OCI-LY3 (cell line): ENCODE measurements at regions not wholly inside any gene's neighbourhood (a gene's known extent, or its start where the extent isn't known, plus 50 kb on each side); places are given as distances from the start of the nearest gene placed in this dataset.

ENCODE experiments used
- H2AFZ ChIP-seq: fragments of 200-600, 300-600 bp; shearing (Covaris generic); 2 replicates; pipeline ENCODE4 v1.6.0; 2014; ENCODE audit warnings: antibody characterized with exemption, low read depth, low read length
- H3K27ac ChIP-seq: fragments of 200-600, 300-600 bp; sonication (generic); 2 replicates; pipeline ENCODE4 v1.5.1; 2014; ENCODE audit warnings: mild to moderate bottlenecking, low read length, moderate library complexity, mixed read lengths
- H3K27me3 ChIP-seq: fragments of 200-600, 300-600 bp; sonication (generic); 2 replicates; pipeline ENCODE4 v1.6.1; 2014; ENCODE audit warnings: low read depth, low read length, mixed read lengths
- H3K36me3 ChIP-seq: fragments of 200-600, 300-600 bp; sonication (generic); replicated peaks from 2 replicates; pipeline ENCODE3; 2014; ENCODE audit warnings: low read depth, low read length, mixed read lengths
- H3K4me1 ChIP-seq: fragments of 300-600, 200-600 bp; sonication (generic); 2 replicates; pipeline ENCODE4 v1.6.1; 2014; ENCODE audit warnings: low read length, mixed read lengths
- H3K4me2 ChIP-seq: fragments of 200-600, 300-600 bp; sonication (generic); 2 replicates; pipeline ENCODE4 v1.6.1; 2014; ENCODE audit warnings: low read length, mixed read lengths
- H3K4me3 ChIP-seq: fragments of 300-600, 200-600 bp; sonication (generic); 2 replicates; pipeline ENCODE4 v1.5.1; 2014; ENCODE audit warnings: antibody characterized with exemption, mild to moderate bottlenecking, low read length, moderate library complexity
- H3K79me2 ChIP-seq: fragments of 300-600, 200-600 bp; shearing (Covaris generic); 2 replicates; pipeline ENCODE4 v1.6.1; 2014; ENCODE audit warnings: mild to moderate bottlenecking, low read length, mixed read lengths
- H3K9ac ChIP-seq: fragments of 300-600, 200-600 bp; shearing (Covaris generic); 2 replicates; pipeline ENCODE4 v1.6.0; 2014; ENCODE audit warnings: mild to moderate bottlenecking, low read length, moderate library complexity
- H3K9me3 ChIP-seq: fragments of 200-600, 300-600 bp; shearing (Covaris generic); 2 replicates; pipeline ENCODE4 v1.6.1; 2014; ENCODE audit warnings: low read length, mixed read lengths; ENCODE audit not compliant: insufficient read depth
- H4K20me1 ChIP-seq: fragments of 200-600, 300-600 bp; sonication (generic); 2 replicates; pipeline ENCODE4 v1.6.1; 2016; ENCODE audit warnings: low read length, mixed read lengths; ENCODE audit not compliant: insufficient read depth
- CTCF ChIP-seq: fragments of 200-600, 300-600 bp; sonication (generic); IDR thresholded peaks from 2 replicates; pipeline ENCODE4 v1.5.1; 2014; ENCODE audit warnings: antibody characterized with exemption, low read length, low read depth
- EZH2phosphoT487 ChIP-seq: fragments of 200-600 bp; shearing (Covaris generic); IDR thresholded peaks from 2 replicates; pipeline ENCODE4 v1.6.1; 2018; ENCODE audit warnings: antibody characterized with exemption, mixed run types, low read depth

GRCh38 chr1:184276416-184276815 lies 110.4 kb upstream of the C1orf21 start:
- peaks cover 7% of the 10 kb centered on the region; the same call in 1 of the 2 replicates for H3K27me3 ChIP-seq
- no peak for TF ChIP-seq EZH2phosphoT487
- no peak for TF ChIP-seq CTCF

GRCh38 chr1:184279911-184280458 lies 106.8 kb upstream of the C1orf21 start:
- no peaks in the 10 kb centered on the region for H3K9me3 ChIP-seq
- no peak for TF ChIP-seq EZH2phosphoT487
- TF ChIP-seq CTCF: no peak
- no peak overlapping the region for H3K9ac ChIP-seq
- no peaks in the 10 kb centered on the region for H3K27me3 ChIP-seq
- no peaks in the 10 kb centered on the region for H3K4me1 ChIP-seq
- no peaks in the 10 kb centered on the region for H3K36me3 ChIP-seq
- no peak overlapping the region for H3K4me2 ChIP-seq
- H3K4me3 ChIP-seq: no peak overlapping the region
- no peak overlapping the region for H3K27ac ChIP-seq
- no peaks in the 10 kb centered on the region for H3K79me2 ChIP-seq
- H4K20me1 ChIP-seq: no peaks in the 10 kb centered on the region
- H2AFZ ChIP-seq: no peak overlapping the region

More at GRCh38 chr1:184276416-184276815, 110.4 kb upstream of the C1orf21 start:
- Histone ChIP-seq H3K79me2 (no peaks in the 10 kb centered on the region), H3K9me3 (no peaks in the 10 kb centered on the region), H3K4me2 (no peak overlapping the region), H3K9ac (no peak overlapping the region), H2AFZ (no peak overlapping the region), H3K4me3 (no peak overlapping the region), H3K4me1 (no peaks in the 10 kb centered on the region), H3K36me3 (no peaks in the 10 kb centered on the region), H3K27ac (no peak overlapping the region), H4K20me1 (no peaks in the 10 kb centered on the region)

- H3K27ac ChIP-seq: no peak overlapping the region
- H4K20me1 ChIP-seq: no peaks in the 10 kb centered on the region
- H3K9me3 ChIP-seq: peaks cover 17% of the 10 kb centered on the region; the same call in 1 of the 2 replicates
- no peak overlapping the region for H3K4me2 ChIP-seq
- no peaks in the 10 kb centered on the region for H3K27me3 ChIP-seq
- no peak overlapping the region for H3K9ac ChIP-seq
- no peak for TF ChIP-seq CTCF
- no peak for TF ChIP-seq EZH2phosphoT487
- H3K4me3 ChIP-seq: no peak overlapping the region
- no peaks in the 10 kb centered on the region for H3K79me2 ChIP-seq
- H3K36me3 ChIP-seq: no peaks in the 10 kb centered on the region
- H3K4me1 ChIP-seq: no peaks in the 10 kb centered on the region
- H2AFZ ChIP-seq: no peak overlapping the region
Observed at GRCh38 chr1:184283999-184284398, 102.8 kb upstream of the C1orf21 start.

- peaks cover 26% of the 10 kb centered on the region; the same call in 1 of the 2 replicates for H3K9me3 ChIP-seq
- H3K27me3 ChIP-seq: no peaks in the 10 kb centered on the region
- no peaks in the 10 kb centered on the region for H3K79me2 ChIP-seq
- no peaks in the 10 kb centered on the region for H3K4me1 ChIP-seq
- no peak for TF ChIP-seq EZH2phosphoT487
- TF ChIP-seq CTCF: no peak
- H3K4me2 ChIP-seq: no peak overlapping the region
- peaks cover under 1% of the 10 kb centered on the region for H3K36me3 ChIP-seq
- H3K4me3 ChIP-seq: no peak overlapping the region
- no peaks in the 10 kb centered on the region for H4K20me1 ChIP-seq
- H2AFZ ChIP-seq: no peak overlapping the region
- H3K27ac ChIP-seq: no peak overlapping the region
- H3K9ac ChIP-seq: no peak overlapping the region
Observed at GRCh38 chr1:184284900-184285299, 101.9 kb upstream of the C1orf21 start.
